ENCODE measurements at regions not wholly inside any gene's neighbourhood (a gene's known extent, or its start where the extent isn't known, plus 50 kb on each side); places are given as distances from the start of the nearest gene placed in this dataset.

DNA sequence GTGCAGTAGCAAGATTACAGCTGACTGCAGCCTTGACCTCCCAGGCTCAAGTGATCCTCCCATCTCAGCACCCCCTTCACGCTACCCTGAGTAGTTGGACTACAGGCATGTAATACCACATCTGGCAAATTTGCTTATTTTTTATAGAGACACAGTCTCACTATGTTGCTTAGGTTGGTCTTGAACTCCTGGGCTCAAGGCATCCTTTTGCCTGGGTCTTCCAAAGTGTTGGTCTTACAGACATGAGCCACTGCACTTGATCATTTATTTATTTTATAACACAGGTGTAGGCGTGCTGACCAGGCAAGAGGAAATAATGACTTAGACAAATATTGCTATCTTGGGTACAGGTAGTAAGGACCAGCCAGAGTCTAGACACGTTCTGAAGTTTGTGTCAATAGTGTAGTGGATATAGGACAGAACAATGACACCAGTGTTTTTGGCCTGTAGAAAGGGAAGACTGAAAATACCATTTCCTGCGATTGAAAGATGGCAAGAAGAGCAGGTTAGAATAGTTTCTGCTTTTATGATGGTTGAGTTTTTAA lies 71.0 kb upstream of the THUMPD2 start:
- no peak overlapping the region for H2AFZ ChIP-seq
- H3K27ac ChIP-seq: no peak overlapping the region
- no TSS peak for BruUV-seq (replicated peaks)
- intact Hi-C loops (cut with micrococcal nuclease; ENCODE audit: unreplicated experiment): no loop called here
- no peaks in the 10 kb centered on the region for H3K36me3 ChIP-seq (ENCODE audit: low read depth)
- H3F3A ChIP-seq (ENCODE audit: insufficient read depth, low read depth): peaks cover 3% of the 10 kb centered on the region
- H3K4me1 ChIP-seq (replicated peaks; ENCODE audit: insufficient read depth): peaks cover 24% of the 10 kb centered on the region
- no peak overlapping the region for H3K4me2 ChIP-seq
- H3K27me3 ChIP-seq (ENCODE audit: insufficient read depth, low read depth): no peaks in the 10 kb centered on the region
- ChIA-PET CTCF (no interaction called here), POLR2A (ENCODE audit: unreplicated experiment) (no interaction called here)
- H3K9me3 ChIP-seq (ENCODE audit: insufficient read depth, low read depth): peaks cover 6% of the 10 kb centered on the region
- H3K9me2 ChIP-seq (ENCODE audit: insufficient read depth): no peaks in the 10 kb centered on the region
- no peaks in the 10 kb centered on the region for H3K79me2 ChIP-seq (ENCODE audit: low read depth)
- H3K4me3 ChIP-seq: no peak overlapping the region
- TF ChIP-seq, protein P1, sequence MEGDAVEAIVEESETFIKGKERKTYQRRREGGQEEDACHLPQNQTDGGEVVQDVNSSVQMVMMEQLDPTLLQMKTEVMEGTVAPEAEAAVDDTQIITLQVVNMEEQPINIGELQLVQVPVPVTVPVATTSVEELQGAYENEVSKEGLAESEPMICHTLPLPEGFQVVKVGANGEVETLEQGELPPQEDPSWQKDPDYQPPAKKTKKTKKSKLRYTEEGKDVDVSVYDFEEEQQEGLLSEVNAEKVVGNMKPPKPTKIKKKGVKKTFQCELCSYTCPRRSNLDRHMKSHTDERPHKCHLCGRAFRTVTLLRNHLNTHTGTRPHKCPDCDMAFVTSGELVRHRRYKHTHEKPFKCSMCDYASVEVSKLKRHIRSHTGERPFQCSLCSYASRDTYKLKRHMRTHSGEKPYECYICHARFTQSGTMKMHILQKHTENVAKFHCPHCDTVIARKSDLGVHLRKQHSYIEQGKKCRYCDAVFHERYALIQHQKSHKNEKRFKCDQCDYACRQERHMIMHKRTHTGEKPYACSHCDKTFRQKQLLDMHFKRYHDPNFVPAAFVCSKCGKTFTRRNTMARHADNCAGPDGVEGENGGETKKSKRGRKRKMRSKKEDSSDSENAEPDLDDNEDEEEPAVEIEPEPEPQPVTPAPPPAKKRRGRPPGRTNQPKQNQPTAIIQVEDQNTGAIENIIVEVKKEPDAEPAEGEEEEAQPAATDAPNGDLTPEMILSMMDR (conservative IDR thresholded peaks at IDR 0.05): no peak
- no peak for TF ChIP-seq EZH2 (IDR thresholded peaks at IDR 0.05; ENCODE audit: low read depth)
- DNase-seq: no peak
- H4K20me1 ChIP-seq (ENCODE audit: insufficient read depth): no peaks in the 10 kb centered on the region

DNA sequence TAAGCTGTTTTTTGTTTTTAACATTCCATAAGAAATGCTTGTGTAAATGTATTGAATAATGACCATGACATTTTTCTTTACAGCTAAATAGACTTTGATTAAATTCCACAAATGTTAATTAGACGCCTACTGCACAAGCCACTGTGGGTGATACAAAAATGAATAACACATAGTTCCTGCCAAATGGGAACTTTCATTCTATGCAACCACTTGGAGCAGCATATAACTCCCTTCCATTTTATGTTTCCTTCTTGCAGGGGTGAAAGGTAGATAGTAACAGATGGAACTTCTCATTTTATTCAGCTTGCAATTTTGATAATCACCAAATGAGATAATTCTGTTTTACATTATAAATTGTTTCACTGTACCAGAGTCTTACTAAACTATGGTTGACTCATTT lies 70.0 kb upstream of the THUMPD2 start:
- no TSS peak for BruUV-seq (replicated peaks)
- Histone ChIP-seq H3K79me2 (ENCODE audit: low read depth) (no peaks in the 10 kb centered on the region), H3K4me3 (no peak overlapping the region), H3K9me2 (ENCODE audit: insufficient read depth) (no peaks in the 10 kb centered on the region), H3K27me3 (ENCODE audit: insufficient read depth, low read depth) (no peaks in the 10 kb centered on the region), H3K4me2 (no peak overlapping the region), H3K4me1 (replicated peaks; ENCODE audit: insufficient read depth) (peaks cover 16% of the 10 kb centered on the region), H3K36me3 (ENCODE audit: low read depth) (no peaks in the 10 kb centered on the region), H2AFZ (no peak overlapping the region), H4K20me1 (ENCODE audit: insufficient read depth) (no peaks in the 10 kb centered on the region), H3F3A (ENCODE audit: insufficient read depth, low read depth) (no peaks in the 10 kb centered on the region; the same call in 1 of the 2 replicates), H3K27ac (no peak overlapping the region), H3K9me3 (ENCODE audit: insufficient read depth, low read depth) (peaks cover 14% of the 10 kb centered on the region)
- CTCF ChIA-PET: no interaction called here
- intact Hi-C loops (cut with micrococcal nuclease; ENCODE audit: unreplicated experiment): no loop called here
- no peak for TF ChIP-seq EZH2 (IDR thresholded peaks at IDR 0.05; ENCODE audit: low read depth)
- TF ChIP-seq, protein P1 (conservative IDR thresholded peaks at IDR 0.05): no peak
- no peak for DNase-seq
- POLR2A ChIA-PET (ENCODE audit: unreplicated experiment): interaction anchor here (0.6 kb wide), 1 partner anchor 462 kb away, joined by 3 read pairs; no protein-coding TSS in a partner anchor

DNA sequence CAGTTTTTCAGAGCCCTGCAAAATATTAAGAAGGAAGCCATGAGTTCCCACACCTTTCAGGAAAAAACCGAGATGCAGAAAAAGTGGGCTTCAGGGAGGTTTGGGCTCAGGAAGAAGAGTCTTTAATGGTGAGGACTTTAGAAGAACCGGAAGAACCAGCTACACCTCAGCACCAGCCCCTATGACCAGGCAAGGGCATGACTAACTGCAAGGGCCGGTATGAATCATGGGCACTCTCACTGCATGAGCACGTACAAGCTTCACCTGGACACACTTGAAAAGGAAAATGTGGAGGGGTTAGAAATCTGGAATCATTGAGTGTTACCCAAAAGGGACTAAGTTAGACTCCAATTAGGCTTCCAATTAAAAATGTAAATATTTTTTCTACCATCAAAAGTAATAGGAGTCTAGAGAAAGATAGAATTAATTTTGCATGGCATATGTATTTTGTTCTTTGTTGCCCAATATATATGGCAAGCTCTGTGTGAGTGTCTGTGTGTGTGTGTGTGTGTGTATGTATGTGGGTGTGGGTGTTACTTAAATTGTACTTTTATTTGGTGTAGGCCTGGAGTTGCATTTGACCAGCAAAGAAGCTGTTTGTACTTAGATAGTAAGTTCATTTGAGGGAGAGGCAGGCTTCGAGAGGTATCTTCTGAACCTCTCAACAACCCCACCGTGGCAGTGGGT lies 66.5 kb upstream of the THUMPD2 start:
- no peaks in the 10 kb centered on the region for H4K20me1 ChIP-seq (ENCODE audit: insufficient read depth)
- ChIA-PET POLR2A (ENCODE audit: unreplicated experiment) (interaction anchor here (0.8 kb wide), 1 partner anchor 10 kb away, joined by 9 read pairs; no protein-coding TSS in a partner anchor), CTCF (interaction anchor here (0.5 to 0.6 kb wide), 3 partner anchors 9 to 256 kb away, joined by 3 to 5 read pairs (median 4); no protein-coding TSS in a partner anchor)
- H3K9me2 ChIP-seq (ENCODE audit: insufficient read depth): no peaks in the 10 kb centered on the region
- H3F3A ChIP-seq (ENCODE audit: insufficient read depth, low read depth): no peaks in the 10 kb centered on the region; the same call in 1 of the 2 replicates
- H3K4me2 ChIP-seq: peak overlapping the region; percentile 52
- no peaks in the 10 kb centered on the region for H3K27me3 ChIP-seq (ENCODE audit: insufficient read depth, low read depth)
- no peaks in the 10 kb centered on the region for H3K79me2 ChIP-seq (ENCODE audit: low read depth)
- peaks cover 14% of the 10 kb centered on the region for H3K9me3 ChIP-seq (ENCODE audit: insufficient read depth, low read depth)
- TF ChIP-seq EZH2 (IDR thresholded peaks at IDR 0.05; ENCODE audit: low read depth): no peak
- TF ChIP-seq, protein P1 (conservative IDR thresholded peaks at IDR 0.05): no peak
- BruUV-seq (replicated peaks): no TSS peak
- peak overlapping the region; percentile 7; the same call in 1 of the 2 replicates for H3K4me3 ChIP-seq
- peak overlapping the region; percentile 32; the same call in 1 of the 2 replicates for H2AFZ ChIP-seq
- intact Hi-C loops (cut with micrococcal nuclease; ENCODE audit: unreplicated experiment): loop anchor here (1.0 kb wide), 1 partner anchor 10 kb away; no protein-coding TSS in a partner anchor
- H3K36me3 ChIP-seq (ENCODE audit: low read depth): no peaks in the 10 kb centered on the region
- peak overlapping the region; percentile 45 for H3K27ac ChIP-seq
- peaks cover 16% of the 10 kb centered on the region for H3K4me1 ChIP-seq (replicated peaks; ENCODE audit: insufficient read depth)
- DNase-seq: peak; percentile 70 to 96
